Stimulated activated CD4-positive, alpha-beta T cell treated with anti-CD3 and anti-CD28 coated beads, TNF-alpha, amount 100 ng/mL, for 48 hours (primary cell): ENCODE measurements at regions not wholly inside any gene's neighbourhood (a gene's known extent, or its start where the extent isn't known, plus 50 kb on each side); places are given as distances from the start of the nearest gene placed in this dataset.

Source experiments
- DNase-seq, 3 donors: peaks; one replicate each; pipeline ENCODE4 v3.0.0-alpha.2; 2020; ENCODE audit warnings: low read depth in 3 of 3

- DNase-seq = no peak
Observed at GRCh38 chr11:70486731-70487130, 88.4 kb downstream of the CTTN start.

GRCh38 chr11:70487160-70487559 is 88.8 kb downstream of the CTTN start:
- DNase-seq = no peak

GRCh38 chr11:70487756-70488155 is 89.4 kb downstream of the CTTN start:
- no peak for DNase-seq

GRCh38 chr11:70488171-70488703 is 89.9 kb downstream of the CTTN start:
- DNase-seq = no peak

- DNase-seq = no peak
Observed at GRCh38 chr11:70489276-70489675, 90.9 kb downstream of the CTTN start.

- DNase-seq = no peak
Observed at GRCh38 chr11:70490208-70490607, 91.9 kb downstream of the CTTN start.

- DNase-seq = no peak
Observed at GRCh38 chr11:70490723-70491558, 92.6 kb downstream of the CTTN start.

GRCh38 chr11:70491696-70492472 is 93.6 kb downstream of the CTTN start:
- no peak for DNase-seq

- no peak for DNase-seq
Observed at GRCh38 chr11:70493089-70493474, 94.8 kb downstream of the CTTN start.

- no peak for DNase-seq
Observed at GRCh38 chr11:70493891-70494290, 95.6 kb downstream of the CTTN start.

GRCh38 chr11:70494559-70495350 is 96.4 kb downstream of the CTTN start:
- no peak for DNase-seq

- no peak for DNase-seq
Observed at GRCh38 chr11:70495351-70496310, 97.3 kb downstream of the CTTN start.

GRCh38 chr11:70496591-70497535 is 98.5 kb downstream of the CTTN start:
- DNase-seq = no peak

- DNase-seq = no peak
Observed at GRCh38 chr11:70497536-70498075, 99.3 kb downstream of the CTTN start.

- DNase-seq = no peak
Observed at GRCh38 chr11:70498171-70498571, 99.8 kb downstream of the CTTN start.

GRCh38 chr11:70498976-70499801 is 100.9 kb downstream of the CTTN start:
- DNase-seq = no peak

GRCh38 chr11:70500076-70500847 is 101.9 kb downstream of the CTTN start:
- DNase-seq = no peak
